IPS-NIHi7 (cell line): ENCODE measurements at regions not wholly inside any gene's neighbourhood (a gene's known extent, or its start where the extent isn't known, plus 50 kb on each side); places are given as distances from the start of the nearest gene placed in this dataset.
"Not testable (repeated sequence)": the region's sequence is repeated elsewhere in the genome, so short reads cannot be mapped to it uniquely, and the experiment has no call there.

Experiments
- DNase-seq: peaks from one replicate; pipeline ENCODE4 v3.0.0; 2012; ENCODE audit warnings: mixed read lengths; ENCODE audit errors: extremely low spot score

GRCh38 chr10:56298941-56299340 lies 62.1 kb downstream of the ZWINT start:
- peak; percentile 6 for DNase-seq

DNA sequence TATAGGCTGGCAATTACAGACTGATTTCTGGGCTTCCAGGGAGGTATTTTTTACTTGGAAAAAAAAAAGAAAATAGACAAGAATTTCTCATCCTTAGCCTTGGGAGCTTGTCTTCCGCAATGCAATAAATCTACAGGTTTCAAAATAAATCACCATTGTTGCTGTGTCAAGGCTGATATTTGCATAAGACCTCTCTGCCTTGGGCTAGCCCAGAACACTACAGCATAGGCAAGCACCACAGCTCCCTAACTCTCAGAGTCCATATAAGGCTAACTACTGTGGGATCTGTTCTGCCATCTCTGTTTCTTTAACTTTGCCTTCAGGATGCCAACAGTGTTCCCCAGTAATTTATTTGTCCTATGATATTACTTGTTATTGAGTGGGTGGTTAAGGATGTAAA lies 64.4 kb downstream of the ZWINT start:
- no peak for DNase-seq

DNA sequence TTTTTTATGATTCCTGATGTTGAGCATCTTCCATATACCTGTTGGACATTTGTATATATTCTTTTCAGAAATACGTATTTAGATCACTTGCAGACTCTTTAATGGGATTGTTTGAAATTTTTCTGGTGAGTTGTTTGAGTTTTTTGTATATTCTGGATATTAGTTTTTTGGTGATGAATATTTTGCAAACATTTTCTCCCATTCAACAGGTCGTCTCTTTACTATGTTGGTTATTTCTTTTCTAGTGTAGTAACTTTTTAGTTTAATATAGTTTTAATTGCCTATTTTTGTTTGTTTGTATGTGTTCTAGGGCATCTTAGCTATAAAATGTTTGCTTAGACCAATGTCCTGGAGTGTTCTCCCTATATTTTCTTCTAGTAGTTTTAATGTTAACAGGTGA lies 72.7 kb downstream of the ZWINT start:
- no peak for DNase-seq

DNA sequence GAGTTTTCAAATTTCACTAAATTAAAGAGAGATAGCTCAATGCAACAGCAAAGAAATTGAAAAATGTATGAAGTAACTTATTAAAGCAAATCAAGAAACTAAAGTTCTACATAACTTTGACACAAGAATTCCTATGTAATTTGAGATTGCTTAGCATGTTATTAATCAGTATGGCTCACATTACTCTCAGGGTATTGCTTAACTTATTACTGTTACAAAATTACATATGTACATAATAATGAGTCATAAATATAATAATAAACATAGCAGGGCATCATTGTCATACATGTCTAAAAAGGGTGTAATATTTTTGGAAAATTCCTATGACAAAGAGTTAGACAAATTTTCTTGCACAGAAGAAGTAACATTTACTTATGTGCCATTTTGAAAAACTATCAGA lies 75.0 kb downstream of the ZWINT start:
- DNase-seq, result no peak

DNA sequence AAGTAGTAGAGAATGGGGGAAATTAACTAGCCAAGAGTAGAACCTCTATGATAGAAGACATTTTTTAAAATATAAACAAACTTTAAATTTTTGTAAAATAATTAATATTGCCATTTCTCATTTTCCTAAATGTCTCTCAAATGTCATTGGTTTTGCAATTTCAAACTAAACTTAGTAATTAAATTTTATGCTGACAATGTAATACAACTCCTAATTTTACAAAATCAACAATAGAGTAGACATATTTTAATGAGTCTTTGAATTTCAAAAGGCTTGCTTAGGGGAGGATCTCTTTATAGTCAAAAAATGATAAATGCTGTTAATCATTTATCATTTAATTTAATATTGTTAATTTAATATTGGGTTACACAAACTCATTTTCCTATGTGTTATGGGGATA lies 81.8 kb downstream of the ZWINT start:
- no peak for DNase-seq

DNA sequence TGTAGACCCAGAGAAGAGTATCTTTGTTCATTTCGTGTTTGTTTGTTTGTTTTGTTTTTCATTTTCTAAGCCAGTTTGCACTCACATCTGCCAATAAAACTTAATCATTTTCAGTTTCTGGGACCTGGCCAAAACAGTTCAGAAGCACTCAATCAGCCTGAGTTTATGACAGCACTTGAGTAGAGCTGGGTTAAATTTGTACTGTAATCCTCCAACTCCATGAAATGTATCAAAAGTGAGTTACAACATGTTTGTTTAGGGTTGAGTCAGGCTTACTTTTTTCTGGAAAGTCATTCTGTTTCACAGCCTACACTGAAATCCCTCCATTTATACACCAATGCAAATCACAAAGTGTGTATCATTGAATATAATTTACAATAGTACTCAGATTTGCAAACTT lies 91.9 kb downstream of the ZWINT start:
- DNase-seq, result no peak

GRCh38 chr10:56266120-56266519 lies 94.9 kb downstream of the ZWINT start:
- no peak for DNase-seq

- DNase-seq, result no peak
Observed at GRCh38 chr10:56258991-56259390, 102.1 kb downstream of the ZWINT start.

GRCh38 chr10:56258378-56258777 lies 102.7 kb downstream of the ZWINT start:
- no peak for DNase-seq

GRCh38 chr10:56255298-56255697 lies 105.8 kb downstream of the ZWINT start:
- DNase-seq, result no peak

GRCh38 chr10:56240471-56240870 lies 120.6 kb downstream of the ZWINT start:
- no peak for DNase-seq

DNA sequence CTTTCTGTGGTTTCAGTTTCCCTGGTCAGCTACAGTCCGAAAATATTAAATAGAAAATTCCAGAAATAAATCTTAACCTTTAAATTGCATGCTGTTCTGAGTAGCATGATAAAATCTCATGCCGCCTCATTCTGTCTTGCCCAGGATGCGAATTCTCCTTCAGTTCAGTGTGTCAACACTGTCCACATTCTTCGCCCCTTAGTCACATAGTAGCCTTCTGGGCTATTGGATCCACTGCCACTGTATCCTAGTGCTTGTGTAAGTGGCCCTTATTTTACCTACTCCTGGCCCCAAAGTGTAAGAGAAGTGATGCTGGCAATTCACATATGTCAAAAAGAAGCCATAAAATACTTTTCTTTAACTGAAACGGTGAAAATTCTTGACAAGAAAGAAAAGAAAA lies 129.6 kb downstream of the ZWINT start:
- DNase-seq, result no peak

GRCh38 chr10:56222237-56222636 lies 138.8 kb downstream of the ZWINT start:
- peak; percentile 9 for DNase-seq

DNA sequence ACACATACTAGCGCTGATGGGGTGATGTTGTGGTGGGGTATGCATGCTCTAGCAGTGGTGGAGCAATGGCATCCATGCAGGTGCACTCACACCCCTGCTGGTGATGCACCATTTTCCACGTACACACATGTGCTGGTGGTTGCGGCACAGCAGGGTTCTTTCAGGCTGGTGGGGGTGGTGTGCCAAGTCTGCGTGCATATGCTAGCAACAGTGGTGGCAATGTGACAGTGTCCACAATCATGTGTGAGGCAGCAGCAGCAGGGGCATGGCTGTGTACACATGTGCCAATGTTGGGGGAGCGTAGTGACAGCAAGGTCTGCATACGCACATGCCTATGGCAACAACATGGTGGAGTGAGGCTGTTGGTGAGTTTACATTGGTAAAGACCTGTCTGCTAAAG lies 148.1 kb downstream of the ZWINT start:
- DNase-seq, result no peak

DNA sequence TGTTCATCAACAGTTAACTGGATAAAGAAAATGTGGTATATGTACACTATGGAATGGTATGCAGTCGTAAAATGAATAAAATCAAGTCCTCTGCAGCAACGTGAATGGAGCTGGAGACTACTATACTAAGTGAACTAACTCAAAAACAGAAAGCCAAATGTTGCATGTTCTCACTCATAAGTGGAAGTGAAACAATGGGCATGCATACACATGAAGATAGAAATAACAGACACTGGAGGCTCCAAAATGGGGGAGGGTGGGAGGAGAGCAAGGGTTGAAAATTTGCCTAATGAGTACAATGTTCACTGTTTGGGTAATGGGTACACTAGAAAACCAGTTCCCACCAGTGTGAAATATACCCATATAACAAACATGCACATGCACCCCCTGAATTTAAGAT lies 179.5 kb downstream of the ZWINT start:
- DNase-seq, result no peak

DNA sequence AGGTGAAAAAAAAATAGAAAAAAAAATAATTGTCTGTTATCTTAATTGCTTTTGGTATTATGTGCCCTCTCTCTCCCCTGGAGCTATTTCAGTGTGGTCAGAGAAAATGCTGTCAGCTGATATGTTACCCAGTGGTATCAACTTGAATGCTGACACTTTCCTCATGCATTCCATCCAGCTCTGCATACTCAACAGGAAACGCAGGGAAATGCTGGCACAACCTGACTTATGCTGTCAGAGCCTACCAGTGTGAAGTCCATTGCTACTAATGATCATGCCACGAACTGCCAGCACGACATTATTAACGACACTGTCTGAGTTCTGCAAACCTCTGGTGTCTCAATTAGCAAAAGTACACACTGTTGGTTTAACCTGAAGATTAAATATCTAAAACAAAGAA lies 182.8 kb downstream of the ZWINT start:
- DNase-seq, result peak; percentile 10

- DNase-seq, result not testable (repeated sequence)
Observed at GRCh38 chr10:56155091-56155513, 206.0 kb downstream of the ZWINT start.

GRCh38 chr10:56146806-56147205 lies 214.3 kb downstream of the ZWINT start:
- DNase-seq, result no peak

- no peak for DNase-seq
Observed at GRCh38 chr10:56142092-56142728, 218.8 kb downstream of the ZWINT start.

DNA sequence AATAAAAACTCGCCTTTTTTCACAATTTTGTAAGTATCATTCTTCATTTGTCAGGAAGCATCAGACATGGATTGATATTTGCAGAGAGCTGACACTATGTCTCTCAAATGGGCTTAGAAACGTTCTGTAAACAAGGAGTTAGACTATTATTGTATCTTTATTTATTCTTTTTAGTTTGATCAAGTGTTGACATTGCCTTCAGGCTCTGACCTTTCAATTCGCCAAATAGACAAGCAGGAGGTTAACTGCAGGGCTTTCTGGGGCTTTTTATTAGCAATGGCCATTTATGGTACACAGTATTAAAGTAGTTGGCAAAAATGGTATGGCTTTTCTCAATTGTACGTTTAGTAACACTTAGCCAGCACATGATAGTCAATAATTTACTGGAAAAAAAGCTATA lies 221.7 kb downstream of the ZWINT start:
- no peak for DNase-seq

DNA sequence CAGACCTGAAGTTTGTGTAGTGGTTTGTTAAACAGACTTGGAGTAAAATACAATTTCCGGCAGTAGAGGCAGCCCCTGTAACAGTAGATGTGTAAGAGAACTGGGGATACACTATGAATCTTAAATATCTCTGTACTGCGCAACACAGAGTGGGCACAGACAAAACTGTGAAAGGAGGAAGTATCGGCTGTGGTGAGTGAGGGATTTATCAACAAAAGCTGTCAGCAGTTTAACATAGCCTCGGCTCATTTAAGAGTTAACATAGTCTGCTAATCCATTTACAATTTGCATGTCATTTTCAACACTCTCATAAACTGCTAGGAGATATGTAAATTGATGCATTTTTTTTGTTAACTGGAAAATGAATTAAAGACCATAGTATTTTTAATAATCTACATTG lies 225.2 kb downstream of the ZWINT start:
- no peak for DNase-seq

GRCh38 chr10:56123247-56123646 lies 237.8 kb downstream of the ZWINT start:
- DNase-seq, result no peak

DNA sequence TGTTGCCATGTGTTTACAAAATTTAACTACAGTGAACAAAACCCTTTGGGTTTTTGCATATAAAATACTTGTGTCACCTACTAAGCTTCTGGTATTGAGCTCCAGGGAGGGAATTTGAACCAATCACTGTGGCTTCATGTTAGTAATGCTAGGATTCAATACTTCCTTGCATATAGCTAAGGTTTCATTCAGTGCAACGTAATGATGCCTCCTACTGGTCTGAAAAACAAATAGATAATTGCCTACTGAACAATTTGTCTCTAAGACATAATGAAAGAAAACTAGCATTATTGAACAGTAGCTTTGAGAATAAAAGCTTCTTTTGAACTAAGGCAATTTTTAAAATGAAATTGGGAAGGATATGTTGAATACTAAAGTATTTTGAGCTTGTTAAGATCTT lies 244.4 kb downstream of the ZWINT start:
- peak; percentile 19 for DNase-seq

DNA sequence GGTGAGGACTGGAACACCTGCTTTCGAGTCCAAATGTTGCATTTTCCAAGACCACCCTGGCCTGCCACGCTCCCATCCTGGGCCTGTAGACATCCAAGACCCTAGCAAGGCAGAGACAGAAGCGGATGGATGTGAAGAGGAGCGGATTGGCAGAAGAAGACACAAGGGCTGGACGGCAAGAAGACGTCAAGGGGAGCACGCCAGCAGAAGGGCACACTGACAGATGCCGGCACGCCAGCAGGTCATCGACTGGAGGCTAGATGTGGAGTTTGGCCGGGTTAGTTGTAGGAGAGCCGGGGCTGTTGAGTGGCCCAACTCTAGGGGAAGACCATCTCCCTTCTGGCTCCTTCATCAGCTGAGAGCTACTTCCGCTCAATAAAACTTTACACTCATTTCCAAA lies 251.6 kb downstream of the ZWINT start:
- no peak for DNase-seq
